HUES6 (cell line): ENCODE measurements at regions not wholly inside any gene's neighbourhood (a gene's known extent, or its start where the extent isn't known, plus 50 kb on each side); places are given as distances from the start of the nearest gene placed in this dataset.

Source experiments
- H3K27ac ChIP-seq: 2 replicates; pipeline ENCODE4 v1.7.0; 2013; ENCODE audit warnings: low read depth, mild to moderate bottlenecking, low read length, inconsistent platforms
- H3K27me3 ChIP-seq: 2 replicates; pipeline ENCODE4 v1.6.1; 2013; ENCODE audit warnings: low read length; ENCODE audit not compliant: control insufficient read depth, insufficient read depth
- H3K36me3 ChIP-seq: 2 replicates; pipeline ENCODE4 v1.6.1; 2013; ENCODE audit warnings: low read length; ENCODE audit not compliant: control insufficient read depth, insufficient read depth
- H3K4me1 ChIP-seq: 2 replicates; pipeline ENCODE4 v1.6.1; 2013; ENCODE audit warnings: low read length; ENCODE audit not compliant: control insufficient read depth, insufficient read depth
- H3K4me3 ChIP-seq: 2 replicates; pipeline ENCODE4 v1.5.1; 2013; ENCODE audit warnings: low read depth, low read length
- H3K9ac ChIP-seq: one replicate; pipeline ENCODE4 v1.6.1; 2013; ENCODE audit warnings: mild to moderate bottlenecking, low read length
- H3K9me3 ChIP-seq: 2 replicates; pipeline ENCODE4 v1.6.1; 2013; ENCODE audit warnings: low read depth, low read length; ENCODE audit not compliant: control insufficient read depth, insufficient read depth

DNA sequence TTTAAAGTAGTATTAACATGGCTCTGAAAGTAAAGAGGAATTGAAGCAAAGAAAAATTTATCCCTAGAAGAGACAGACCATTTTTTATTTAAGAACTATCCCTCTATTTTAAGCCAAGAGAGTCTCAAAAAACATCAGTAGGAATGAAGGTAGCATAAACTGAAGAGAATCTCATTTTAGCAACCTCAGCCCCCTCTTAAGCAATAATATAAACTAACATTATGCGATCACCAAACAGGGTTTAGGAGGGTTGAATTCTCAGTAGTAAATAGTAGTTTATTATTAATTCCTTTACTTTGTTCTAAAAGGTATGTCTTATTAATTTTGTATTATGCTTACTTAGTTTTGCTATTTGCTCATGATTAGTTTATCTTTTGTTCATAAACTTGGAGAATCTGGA lies 287.4 kb downstream of the CDK5RAP2 start:
- Histone ChIP-seq H3K27me3 (no peaks in the 10 kb centered on the region; the same call in 1 of the 2 replicates), H3K4me3 (no peak overlapping the region), H3K9me3 (no peaks in the 10 kb centered on the region), H3K27ac (no peak overlapping the region), H3K9ac (no peak overlapping the region), H3K4me1 (no peaks in the 10 kb centered on the region), H3K36me3 (no peaks in the 10 kb centered on the region)

DNA sequence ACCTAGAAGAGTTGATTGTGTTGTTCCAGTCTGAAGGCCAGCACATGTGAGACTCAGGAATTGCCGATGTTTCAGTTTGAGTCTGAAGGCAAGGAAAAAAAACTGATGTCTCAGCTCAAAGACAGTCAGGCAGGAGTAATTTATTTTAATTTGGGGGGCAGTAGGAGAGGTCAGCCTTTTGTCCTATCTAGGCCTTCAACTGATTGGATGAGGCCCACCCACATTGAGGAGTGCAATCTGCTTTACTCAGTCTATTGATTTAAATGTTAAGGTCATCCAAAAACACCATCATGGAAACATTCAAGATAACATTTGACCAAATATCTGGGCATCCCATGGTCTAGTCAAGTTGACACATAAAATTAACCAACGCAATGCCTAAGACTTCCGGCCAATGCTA lies 288.9 kb downstream of the CDK5RAP2 start:
- Histone ChIP-seq H3K4me3 (no peak overlapping the region), H3K36me3 (no peaks in the 10 kb centered on the region), H3K9me3 (no peaks in the 10 kb centered on the region), H3K4me1 (no peaks in the 10 kb centered on the region), H3K27me3 (no peaks in the 10 kb centered on the region; the same call in 1 of the 2 replicates), H3K9ac (no peak overlapping the region), H3K27ac (no peak overlapping the region)

DNA sequence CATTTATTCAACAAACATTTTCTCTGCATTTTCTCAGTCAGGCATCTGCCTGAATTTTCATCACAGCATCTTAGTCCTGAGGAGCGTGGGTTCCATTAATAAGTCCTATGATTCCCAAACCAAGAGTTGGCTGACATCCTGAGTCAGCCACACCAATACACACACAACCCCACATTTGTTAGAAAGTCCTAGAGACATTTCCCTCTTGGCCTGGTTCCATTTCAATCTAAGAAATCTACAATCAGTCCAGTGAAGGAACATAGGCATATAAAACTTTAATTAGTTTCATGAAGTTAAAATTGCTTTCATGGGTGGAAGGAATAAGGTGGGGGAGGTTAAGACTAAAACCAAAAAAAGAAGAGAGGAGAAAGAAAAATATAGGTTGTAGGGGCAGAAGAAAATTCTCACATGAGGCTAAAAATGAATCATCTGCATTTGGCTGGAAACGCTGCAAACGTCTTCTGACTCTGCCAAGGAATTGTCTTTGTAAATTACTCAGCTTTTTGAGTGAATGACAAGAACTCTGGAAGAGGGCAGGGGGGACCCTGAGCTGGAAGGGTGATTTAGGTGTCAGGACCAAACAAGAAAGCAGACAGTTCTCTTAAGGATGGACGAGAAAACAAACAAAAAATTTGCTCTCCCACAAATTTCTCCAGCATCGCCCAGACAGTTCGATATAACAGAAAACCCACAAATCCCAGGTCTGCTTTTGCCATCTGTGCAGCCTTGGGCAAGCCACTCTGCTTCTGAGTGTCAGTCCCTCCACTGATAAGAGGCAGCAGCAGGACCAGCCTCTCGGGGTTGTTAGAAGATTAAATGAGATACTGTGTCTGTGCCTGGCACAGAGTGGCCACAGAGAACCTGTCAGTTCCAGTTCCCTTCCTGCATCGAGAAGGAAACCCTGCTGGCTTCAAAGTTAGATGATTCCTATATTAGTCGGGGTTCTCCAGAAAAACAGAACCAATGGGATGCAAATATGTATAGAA lies 289.7 kb downstream of the CDK5RAP2 start:
- H3K27me3 ChIP-seq: no peaks in the 10 kb centered on the region; the same call in 1 of the 2 replicates
- H3K4me1 ChIP-seq: no peaks in the 10 kb centered on the region
- H3K9ac ChIP-seq: no peak overlapping the region
- H3K9me3 ChIP-seq: no peaks in the 10 kb centered on the region
- no peak overlapping the region for H3K27ac ChIP-seq
- no peak overlapping the region for H3K4me3 ChIP-seq
- no peaks in the 10 kb centered on the region for H3K36me3 ChIP-seq

DNA sequence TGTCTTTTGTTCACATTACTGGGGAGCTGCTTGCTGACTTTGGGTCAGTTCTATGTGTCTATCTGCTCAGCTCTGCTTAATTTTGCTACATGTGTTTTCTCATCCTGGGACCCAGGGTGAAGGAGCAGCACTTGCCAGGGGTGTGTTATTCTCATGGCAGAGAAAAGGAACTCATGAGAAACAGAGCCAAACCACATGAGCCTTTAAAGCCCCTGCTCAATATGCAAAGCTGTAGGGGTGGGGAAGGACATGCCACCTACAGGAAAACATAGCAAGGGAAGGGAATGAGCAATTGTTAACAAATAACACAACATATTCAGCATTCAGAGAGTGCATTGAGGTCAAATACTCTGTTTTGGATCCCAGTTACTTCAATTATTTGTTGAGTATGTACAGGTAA lies 290.9 kb downstream of the CDK5RAP2 start:
- Histone ChIP-seq H3K27me3 (no peaks in the 10 kb centered on the region), H3K27ac (no peak overlapping the region), H3K36me3 (no peaks in the 10 kb centered on the region), H3K9ac (no peak overlapping the region), H3K4me1 (no peaks in the 10 kb centered on the region), H3K4me3 (no peak overlapping the region), H3K9me3 (no peaks in the 10 kb centered on the region)

DNA sequence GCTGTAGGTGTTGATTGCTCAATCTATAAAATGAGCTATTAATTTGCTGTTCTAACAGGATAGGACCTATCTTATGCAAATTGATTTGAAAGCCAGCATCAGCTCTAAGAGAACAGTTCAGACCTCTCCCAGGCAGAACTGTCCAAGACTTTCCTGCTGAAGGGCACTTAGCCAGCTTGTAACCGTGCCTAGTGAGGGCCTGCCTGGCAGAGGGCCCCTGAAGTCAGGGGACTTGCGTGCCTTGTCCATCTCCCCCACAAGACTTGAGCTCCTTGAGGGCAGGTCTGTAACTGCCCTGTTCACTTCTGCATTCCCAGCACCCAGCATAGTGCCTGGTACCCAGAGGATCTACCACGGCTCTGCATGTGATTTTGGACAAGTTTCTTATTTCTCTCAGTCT lies 293.4 kb downstream of the CDK5RAP2 start:
- no peaks in the 10 kb centered on the region for H3K4me1 ChIP-seq
- H3K9me3 ChIP-seq: no peaks in the 10 kb centered on the region; the same call in 1 of the 2 replicates
- no peaks in the 10 kb centered on the region for H3K36me3 ChIP-seq
- H3K4me3 ChIP-seq: no peak overlapping the region
- no peaks in the 10 kb centered on the region for H3K27me3 ChIP-seq
- no peak overlapping the region for H3K27ac ChIP-seq
- H3K9ac ChIP-seq: no peak overlapping the region

DNA sequence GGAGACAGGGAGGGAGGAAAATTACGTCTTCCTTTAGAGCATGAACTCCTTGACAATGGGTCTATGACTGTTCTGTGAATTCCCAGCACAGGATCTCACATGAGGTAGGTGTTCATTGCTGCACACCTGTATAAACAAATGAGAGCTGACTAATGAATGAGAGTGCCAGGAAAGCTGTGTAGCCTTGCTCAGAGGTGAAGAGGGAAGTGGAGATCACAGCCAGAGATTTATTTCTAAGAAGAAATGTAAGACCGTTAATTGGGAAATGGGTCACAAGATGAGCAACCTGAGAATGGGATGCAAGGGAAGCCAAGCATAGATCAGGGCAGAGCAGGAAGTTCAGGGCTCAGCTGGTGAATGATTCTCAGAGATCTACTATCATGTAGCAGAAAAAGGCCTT lies 295.1 kb downstream of the CDK5RAP2 start:
- no peaks in the 10 kb centered on the region for H3K27me3 ChIP-seq
- no peak overlapping the region for H3K4me3 ChIP-seq

DNA sequence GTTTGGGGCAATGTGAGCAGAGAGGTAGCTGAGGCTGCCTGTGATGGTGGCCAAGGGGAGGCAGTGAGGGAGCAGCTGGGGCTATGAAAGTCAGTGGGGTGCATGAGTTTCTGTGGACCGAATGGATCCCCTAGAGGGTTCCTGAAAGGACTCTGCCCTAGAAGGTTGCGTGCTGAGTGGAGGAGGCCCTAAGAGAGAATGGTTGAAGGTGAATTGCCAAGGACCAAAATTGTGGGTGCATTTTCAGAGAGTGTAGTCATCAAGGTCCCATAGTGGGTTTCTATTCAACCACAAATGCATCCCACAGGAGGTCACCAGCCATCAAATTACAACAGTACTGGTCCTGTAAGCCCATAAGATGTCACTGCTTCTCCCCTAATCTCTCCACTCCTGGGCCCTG lies 298.3 kb downstream of the CDK5RAP2 start:
- Histone ChIP-seq H3K9ac (no peak overlapping the region), H3K9me3 (peaks cover 5% of the 10 kb centered on the region), H3K4me3 (no peak overlapping the region), H3K36me3 (no peaks in the 10 kb centered on the region), H3K27ac (no peak overlapping the region), H3K4me1 (no peaks in the 10 kb centered on the region), H3K27me3 (no peaks in the 10 kb centered on the region)

More for the DNA sequence above, 295.1 kb downstream of the CDK5RAP2 start:
- Histone ChIP-seq H3K27ac (no peak overlapping the region), H3K36me3 (no peaks in the 10 kb centered on the region), H3K4me1 (no peaks in the 10 kb centered on the region), H3K9me3 (no peaks in the 10 kb centered on the region; the same call in 1 of the 2 replicates), H3K9ac (no peak overlapping the region)

DNA sequence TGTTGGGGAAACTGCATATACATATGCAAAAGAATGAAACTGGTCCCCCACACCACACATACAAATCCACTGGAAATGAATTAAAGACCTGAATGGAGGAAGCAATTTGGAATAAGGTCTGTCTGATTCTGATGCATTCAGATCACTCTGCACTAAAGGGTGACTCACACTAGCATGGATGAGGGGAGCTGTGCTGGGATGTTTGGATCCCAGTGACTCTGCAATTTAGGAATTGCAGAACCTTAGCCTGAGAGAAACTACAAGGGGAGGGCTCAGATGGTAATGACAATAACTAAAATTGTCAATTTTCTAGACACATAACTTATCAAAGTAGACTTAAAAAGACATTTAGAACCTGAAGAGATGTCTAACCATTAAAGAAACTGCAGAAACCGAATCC lies 312.0 kb downstream of the CDK5RAP2 start:
- Histone ChIP-seq H3K9me3 (no peaks in the 10 kb centered on the region), H3K36me3 (no peaks in the 10 kb centered on the region), H3K4me3 (no peak overlapping the region), H3K27ac (no peak overlapping the region), H3K4me1 (no peaks in the 10 kb centered on the region), H3K27me3 (no peaks in the 10 kb centered on the region), H3K9ac (no peak overlapping the region)

DNA sequence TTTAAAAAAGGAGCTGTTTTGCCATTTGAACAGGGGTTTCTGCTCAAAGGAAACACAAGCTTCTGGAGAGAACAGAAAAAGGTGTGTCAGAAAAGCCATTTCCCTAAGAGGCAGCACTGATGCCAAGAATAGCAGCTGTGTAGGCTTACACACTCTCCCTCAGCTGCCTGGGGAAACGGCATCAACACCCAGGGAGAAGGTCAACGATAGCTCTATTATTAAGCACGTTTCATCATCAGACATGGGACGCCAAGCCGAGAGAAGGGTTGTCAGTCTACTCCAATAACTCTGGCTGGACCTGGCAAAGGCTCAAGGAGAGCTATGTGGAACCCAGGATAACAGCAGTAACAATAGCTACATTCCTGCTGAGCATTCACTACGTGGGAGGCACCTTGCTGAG lies 314.2 kb downstream of the CDK5RAP2 start:
- no peaks in the 10 kb centered on the region for H3K36me3 ChIP-seq
- no peak overlapping the region for H3K9ac ChIP-seq
- no peaks in the 10 kb centered on the region for H3K9me3 ChIP-seq
- no peak overlapping the region for H3K4me3 ChIP-seq
- H3K4me1 ChIP-seq: no peaks in the 10 kb centered on the region
- no peak overlapping the region for H3K27ac ChIP-seq
- H3K27me3 ChIP-seq: no peaks in the 10 kb centered on the region

DNA sequence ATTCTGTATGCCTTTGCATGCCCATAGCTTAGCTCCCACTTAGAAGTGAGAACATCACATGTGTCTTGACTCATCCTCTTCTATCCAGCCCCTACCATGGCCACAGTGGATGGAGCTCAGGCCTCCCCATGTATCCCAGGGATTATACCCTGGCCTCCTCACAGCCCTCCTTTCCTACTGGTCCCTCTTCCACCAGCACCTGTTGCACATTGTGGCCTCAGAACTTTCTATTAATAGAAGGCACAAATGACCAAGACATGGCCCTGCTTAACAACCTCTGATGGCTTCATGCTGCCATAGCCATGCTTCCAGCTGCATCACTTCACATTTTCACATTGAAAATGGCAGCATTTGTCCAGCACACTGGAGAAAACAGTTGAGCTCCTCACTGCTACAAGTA lies 315.4 kb downstream of the CDK5RAP2 start:
- Histone ChIP-seq H3K9ac (no peak overlapping the region), H3K9me3 (no peaks in the 10 kb centered on the region), H3K4me1 (no peaks in the 10 kb centered on the region)

DNA sequence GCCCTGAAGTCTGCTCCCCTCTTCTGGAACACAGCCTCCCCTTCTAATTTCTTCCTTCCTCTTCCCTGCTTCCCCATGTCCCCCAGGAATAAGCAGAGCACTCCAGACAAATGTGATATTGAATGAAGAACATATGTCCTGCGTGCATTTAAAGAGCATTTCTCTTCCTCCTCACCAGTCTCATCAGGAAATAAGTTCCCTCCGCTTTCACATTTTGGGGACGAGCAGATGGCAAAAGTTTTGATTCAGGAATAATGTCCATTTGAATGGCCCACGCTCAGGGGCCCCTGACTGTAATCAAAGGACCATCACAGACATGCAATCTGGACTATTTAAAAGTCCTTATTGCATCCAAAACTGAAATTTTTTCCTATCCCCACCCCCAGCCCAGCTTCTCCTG lies 316.1 kb downstream of the CDK5RAP2 start:
- Histone ChIP-seq H3K9ac (no peak overlapping the region), H3K36me3 (no peaks in the 10 kb centered on the region), H3K9me3 (no peaks in the 10 kb centered on the region), H3K27ac (no peak overlapping the region), H3K4me1 (no peaks in the 10 kb centered on the region), H3K27me3 (peaks cover 5% of the 10 kb centered on the region), H3K4me3 (no peak overlapping the region)

More for the DNA sequence above, 315.4 kb downstream of the CDK5RAP2 start:
- H3K27ac ChIP-seq: no peak overlapping the region
- no peaks in the 10 kb centered on the region for H3K27me3 ChIP-seq
- no peak overlapping the region for H3K4me3 ChIP-seq
- H3K36me3 ChIP-seq: no peaks in the 10 kb centered on the region
